ENCODE measurements at regions not wholly inside any gene's neighbourhood (a gene's known extent, or its start where the extent isn't known, plus 50 kb on each side); places are given as distances from the start of the nearest gene placed in this dataset.

DNA sequence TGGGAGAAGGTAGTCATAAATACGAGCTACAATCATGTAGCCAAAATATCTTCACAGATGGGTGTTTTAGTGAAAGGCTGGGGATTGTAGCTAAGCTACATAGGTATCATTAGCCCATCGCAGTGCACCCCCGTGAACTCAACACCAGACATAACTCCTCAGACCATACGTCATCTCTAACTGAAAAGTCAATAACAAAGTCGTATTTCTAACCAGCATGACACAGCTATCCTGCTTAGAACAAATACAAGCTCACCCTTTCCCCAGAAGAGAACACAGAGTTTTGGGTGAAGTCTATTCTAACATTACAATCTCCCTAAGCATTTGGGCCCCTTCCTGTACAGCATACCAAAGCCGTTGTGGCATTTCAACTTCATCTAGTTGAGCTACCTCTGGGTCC, 636.6 kb upstream of the DPP6 start:
- in situ Hi-C loops (cut with HindIII; ENCODE audit: low pct_unique_long_range_greater_than_20kb, low sequenced_read_pairs), result no loop called here
- Histone ChIP-seq H3K27ac (ENCODE audit: low read length) (no peak overlapping the region), H3K27me3 (ENCODE audit: control insufficient read depth, insufficient read depth, low read length) (no peaks in the 10 kb centered on the region), H3K36me3 (ENCODE audit: control insufficient read depth, insufficient read depth, low read length) (no peaks in the 10 kb centered on the region), H3K4me3 (ENCODE audit: low read depth in 2 of 2, low read length in 2 of 2) (no peak overlapping the region), H3K9me3 (ENCODE audit: control insufficient read depth, insufficient read depth, low read depth, low read length) (no peaks in the 10 kb centered on the region), H3K4me1 (ENCODE audit: control insufficient read depth, insufficient read depth, low read length) (no peaks in the 10 kb centered on the region)
- ATAC-seq (no peak), DNase-seq (ENCODE audit: low read depth, low spot score) (no peak)
- BruUV-seq (replicated peaks), result no TSS peak
- ChIA-PET CTCF (no interaction called here), POLR2A (no interaction called here)
- intact Hi-C loops (cut with micrococcal nuclease; ENCODE audit: unreplicated experiment), result no loop called here
- TF ChIP-seq, protein P1, sequence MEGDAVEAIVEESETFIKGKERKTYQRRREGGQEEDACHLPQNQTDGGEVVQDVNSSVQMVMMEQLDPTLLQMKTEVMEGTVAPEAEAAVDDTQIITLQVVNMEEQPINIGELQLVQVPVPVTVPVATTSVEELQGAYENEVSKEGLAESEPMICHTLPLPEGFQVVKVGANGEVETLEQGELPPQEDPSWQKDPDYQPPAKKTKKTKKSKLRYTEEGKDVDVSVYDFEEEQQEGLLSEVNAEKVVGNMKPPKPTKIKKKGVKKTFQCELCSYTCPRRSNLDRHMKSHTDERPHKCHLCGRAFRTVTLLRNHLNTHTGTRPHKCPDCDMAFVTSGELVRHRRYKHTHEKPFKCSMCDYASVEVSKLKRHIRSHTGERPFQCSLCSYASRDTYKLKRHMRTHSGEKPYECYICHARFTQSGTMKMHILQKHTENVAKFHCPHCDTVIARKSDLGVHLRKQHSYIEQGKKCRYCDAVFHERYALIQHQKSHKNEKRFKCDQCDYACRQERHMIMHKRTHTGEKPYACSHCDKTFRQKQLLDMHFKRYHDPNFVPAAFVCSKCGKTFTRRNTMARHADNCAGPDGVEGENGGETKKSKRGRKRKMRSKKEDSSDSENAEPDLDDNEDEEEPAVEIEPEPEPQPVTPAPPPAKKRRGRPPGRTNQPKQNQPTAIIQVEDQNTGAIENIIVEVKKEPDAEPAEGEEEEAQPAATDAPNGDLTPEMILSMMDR (IDR thresholded peaks at IDR 0.05), result no peak
- no peak for TF ChIP-seq TCF7L2 (IDR thresholded peaks at IDR 0.05; ENCODE audit: low read depth, low read length)
- TF ChIP-seq SIN3A (IDR thresholded peaks at IDR 0.05; ENCODE audit: borderline replicate concordance, insufficient read depth, low read depth, low read length), result no peak
- no peak for TF ChIP-seq REST (IDR thresholded peaks at IDR 0.05; ENCODE audit: insufficient read depth in 1 of 2, low read depth in 2 of 2, low read length in 1 of 2)
- no peak for TF ChIP-seq POLR2AphosphoS5 (IDR thresholded peaks at IDR 0.05; ENCODE audit: low read depth, low read length)

DNA sequence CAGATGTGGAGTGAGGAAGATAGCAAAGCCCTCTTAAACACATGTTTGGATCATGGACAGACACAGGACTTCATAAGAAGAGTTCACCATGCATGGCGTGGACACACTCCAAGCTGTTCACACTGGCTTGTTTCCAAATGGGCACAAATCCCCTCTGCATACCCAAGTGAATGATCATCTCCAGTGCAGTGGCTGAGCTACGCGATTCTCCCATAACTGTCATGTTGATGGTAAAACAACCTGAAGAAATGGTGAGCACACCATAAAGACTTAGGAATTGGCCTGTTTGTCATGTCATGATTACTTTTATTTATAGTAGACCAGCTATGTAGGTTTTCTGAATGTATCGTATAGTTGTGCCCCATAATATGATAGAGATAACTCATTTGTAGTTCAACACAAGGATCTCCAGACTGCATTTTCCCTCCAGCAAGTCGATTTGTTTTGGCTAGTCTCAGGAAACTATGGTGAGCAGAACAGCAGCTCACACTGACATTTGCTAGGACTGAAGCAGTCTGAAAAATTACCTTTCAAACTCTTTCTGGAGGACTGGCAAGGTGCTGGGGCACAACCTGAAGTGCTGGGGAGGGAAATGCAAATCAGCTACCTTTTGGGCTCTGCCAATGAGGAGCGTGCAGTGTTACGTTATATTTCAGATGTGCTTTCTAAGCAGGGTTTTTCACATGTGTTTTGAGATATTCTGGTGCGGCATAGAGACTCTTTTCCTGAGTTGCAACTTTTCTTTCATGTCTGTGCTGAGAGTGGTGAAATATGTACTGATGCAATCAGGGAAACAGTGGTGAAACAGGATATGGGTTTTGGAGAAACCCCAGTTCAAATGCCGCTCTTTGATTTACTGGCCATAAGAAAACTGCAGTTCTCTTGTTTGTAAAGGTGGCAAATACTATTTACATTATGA, 629.6 kb upstream of the DPP6 start:
- TF ChIP-seq, protein P1 (IDR thresholded peaks at IDR 0.05), result no peak
- TF ChIP-seq POLR2AphosphoS5 (IDR thresholded peaks at IDR 0.05; ENCODE audit: low read depth, low read length), result no peak
- no peak for TF ChIP-seq SIN3A (IDR thresholded peaks at IDR 0.05; ENCODE audit: borderline replicate concordance, insufficient read depth, low read depth, low read length)
- no peak for TF ChIP-seq REST (IDR thresholded peaks at IDR 0.05; ENCODE audit: insufficient read depth in 1 of 2, low read depth in 2 of 2, low read length in 1 of 2)
- TF ChIP-seq TCF7L2 (IDR thresholded peaks at IDR 0.05; ENCODE audit: low read depth, low read length), result no peak
- CTCF ChIA-PET, result no interaction called here

More for the DNA sequence above, 629.6 kb upstream of the DPP6 start:
- Histone ChIP-seq H3K36me3 (ENCODE audit: control insufficient read depth, insufficient read depth, low read length) (no peaks in the 10 kb centered on the region), H3K4me1 (ENCODE audit: control insufficient read depth, insufficient read depth, low read length) (no peaks in the 10 kb centered on the region), H3K27ac (ENCODE audit: low read length) (no peak overlapping the region), H3K4me3 (ENCODE audit: low read depth in 2 of 2, low read length in 2 of 2) (no peak overlapping the region), H3K9me3 (ENCODE audit: control insufficient read depth, insufficient read depth, low read depth, low read length) (no peaks in the 10 kb centered on the region), H3K27me3 (ENCODE audit: control insufficient read depth, insufficient read depth, low read length) (no peaks in the 10 kb centered on the region)
- in situ Hi-C loops (cut with HindIII; ENCODE audit: low pct_unique_long_range_greater_than_20kb, low sequenced_read_pairs), result no loop called here
- POLR2A ChIA-PET, result no interaction called here
- BruUV-seq (replicated peaks), result no TSS peak
- ATAC-seq (no peak), DNase-seq (ENCODE audit: low read depth, low spot score) (no peak)
- intact Hi-C loops (cut with micrococcal nuclease; ENCODE audit: unreplicated experiment), result no loop called here
